ENCODE measurements at regions not wholly inside any gene's neighbourhood (a gene's known extent, or its start where the extent isn't known, plus 50 kb on each side); places are given as distances from the start of the nearest gene placed in this dataset.

GRCh38 chr22:49444781-49445180 lies 382.9 kb downstream of the BRD1 start:
- Histone ChIP-seq H3K79me1 (ENCODE audit: low read depth in 1 of 2, low read length in 2 of 2) (no peaks in the 10 kb centered on the region), H3K23ac (ENCODE audit: low read depth, low read length) (no peak overlapping the region), H4K20me1 (ENCODE audit: insufficient read depth, low read length) (no peaks in the 10 kb centered on the region), H3K4me3 (ENCODE audit: insufficient read depth, low read depth, low read length) (no peak overlapping the region), H4K5ac (ENCODE audit: low read depth, low read length) (no peak overlapping the region), H3K9me1 (ENCODE audit: insufficient read depth, low read length) (no peaks in the 10 kb centered on the region), H2AFZ (replicated peaks; ENCODE audit: low read length, poor library complexity) (no peak overlapping the region), H4K8ac (ENCODE audit: low read depth in 2 of 2, low read length in 2 of 2) (no peak overlapping the region), H4K91ac (ENCODE audit: insufficient read depth, low read depth, low read length) (no peak overlapping the region), H3K56ac (ENCODE audit: extremely low read depth, insufficient read depth, low read length) (no peak overlapping the region), H3K36me3 (ENCODE audit: control insufficient read depth, insufficient read depth, low read length) (no peaks in the 10 kb centered on the region), H3K9me3 (ENCODE audit: control insufficient read depth, insufficient read depth, low read length) (peaks cover 39% of the 10 kb centered on the region), H3K4me1 (ENCODE audit: control insufficient read depth, insufficient read depth, low read length) (no peaks in the 10 kb centered on the region), H2BK120ac (ENCODE audit: low read depth, low read length) (no peak overlapping the region), H2AK9ac (replicated peaks; ENCODE audit: low read depth, low read length, poor library complexity) (no peak overlapping the region), H2AK5ac (ENCODE audit: low read depth, low read length) (no peak overlapping the region), H2BK15ac (ENCODE audit: low read depth, low read length) (no peak overlapping the region), H3K27ac (ENCODE audit: insufficient read depth, low read length) (no peak overlapping the region), H3K9ac (ENCODE audit: low read depth, low read length) (no peak overlapping the region), H3K4ac (ENCODE audit: low read depth, low read length) (no peak overlapping the region), H2BK20ac (ENCODE audit: low read depth, low read length) (no peak overlapping the region), H3K27me3 (ENCODE audit: control insufficient read depth, insufficient read depth, low read length) (no peaks in the 10 kb centered on the region), H3K14ac (replicated peaks; ENCODE audit: low read depth, low read length) (no peak overlapping the region), H3K4me2 (ENCODE audit: low read depth, low read length) (no peak overlapping the region), H3K18ac (ENCODE audit: low read depth, low read length) (no peak overlapping the region), H2BK5ac (ENCODE audit: low read depth, low read length, poor library complexity, severe bottlenecking) (no peak overlapping the region)
- ChIA-PET CTCF (no interaction called here), POLR2A (ENCODE audit: unreplicated experiment) (no interaction called here)
- no peak for ATAC-seq (ENCODE audit: low read depth)
- WGBS, 2 experiments (ENCODE audit: extremely low coverage in 2 of 2, insufficient read length in 1 of 2), result 77% methylated on average over 3 of the region's 14 CpGs; no CpG with 5 or more reads in 1 of the 2 experiments
- in situ Hi-C loops (cut with MboI; ENCODE audit: low sequenced_read_pairs), result no loop called here
- TF ChIP-seq RCOR1 (IDR thresholded peaks at IDR 0.05; ENCODE audit: insufficient replicate concordance, low read length), result no peak
- TF ChIP-seq CTCF (conservative IDR thresholded peaks at IDR 0.05; ENCODE audit: low read depth, low read length), result no peak
- TF ChIP-seq ELK1 (IDR thresholded peaks at IDR 0.05; ENCODE audit: borderline replicate concordance, low read depth, low read length), result no peak
- no peak for TF ChIP-seq NFE2L2 (IDR thresholded peaks at IDR 0.05; ENCODE audit: low read depth, low read length)
- TF ChIP-seq SMC3 (IDR thresholded peaks at IDR 0.05; ENCODE audit: low read depth, low read length), result no peak
- no peak for TF ChIP-seq USF2 (IDR thresholded peaks at IDR 0.05; ENCODE audit: low read depth, low read length)
- no peak for TF ChIP-seq POLR2A (IDR thresholded peaks at IDR 0.05; ENCODE audit: low read depth, low read length)
- TF ChIP-seq MAFK (IDR thresholded peaks at IDR 0.05; ENCODE audit: low read depth, low read length), result no peak
- no peak for TF ChIP-seq RFX5 (IDR thresholded peaks at IDR 0.05; ENCODE audit: low read depth, low read length)
- TF ChIP-seq BHLHE40 (IDR thresholded peaks at IDR 0.05; ENCODE audit: low read depth, low read length), result no peak
- no TSS peak for BruUV-seq (replicated peaks)
- dilution Hi-C loops (cut with HindIII; ENCODE audit: low sequenced_read_pairs, unreplicated experiment), result no loop called here
- intact Hi-C loops (cut with micrococcal nuclease), result no loop called here
- DNase-seq, result no peak

Data from IMR-90 (cell line).